OCI-LY3 (cell line): ENCODE measurements at regions not wholly inside any gene's neighbourhood (a gene's known extent, or its start where the extent isn't known, plus 50 kb on each side); places are given as distances from the start of the nearest gene placed in this dataset.

ENCODE experiments used
- EZH2phosphoT487 ChIP-seq: fragments of 200-600 bp; shearing (Covaris generic); IDR thresholded peaks from 2 replicates; pipeline ENCODE4 v1.6.1; 2018; ENCODE audit warnings: antibody characterized with exemption, mixed run types, low read depth
- TF ChIP-seq, protein P1 (sequence below): fragments of 200-600, 300-600 bp; sonication (generic); IDR thresholded peaks from 2 replicates; pipeline ENCODE4 v1.5.1; 2014; ENCODE audit warnings: antibody characterized with exemption, low read length, low read depth

DNA sequence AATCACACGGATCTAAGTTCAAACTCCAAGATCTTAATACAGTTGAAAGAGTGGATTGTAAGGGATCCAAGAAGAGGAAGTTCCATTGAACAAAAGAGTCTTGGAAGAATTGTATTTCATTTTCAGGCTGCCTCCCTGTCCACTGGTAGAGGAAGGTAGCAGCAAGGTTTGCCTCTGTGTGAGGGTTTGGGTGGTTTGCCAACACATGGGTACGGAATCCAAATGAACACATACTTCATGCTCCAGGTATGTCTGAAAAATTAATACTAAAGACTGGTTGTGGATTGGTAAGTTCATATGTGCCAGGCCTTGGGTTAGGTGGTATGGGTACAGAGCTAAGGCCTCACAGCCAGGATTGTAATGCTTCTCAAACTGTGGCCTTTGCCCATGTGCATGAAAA lies 523.6 kb upstream of the BOD1L1 start:
- TF ChIP-seq, protein P1, sequence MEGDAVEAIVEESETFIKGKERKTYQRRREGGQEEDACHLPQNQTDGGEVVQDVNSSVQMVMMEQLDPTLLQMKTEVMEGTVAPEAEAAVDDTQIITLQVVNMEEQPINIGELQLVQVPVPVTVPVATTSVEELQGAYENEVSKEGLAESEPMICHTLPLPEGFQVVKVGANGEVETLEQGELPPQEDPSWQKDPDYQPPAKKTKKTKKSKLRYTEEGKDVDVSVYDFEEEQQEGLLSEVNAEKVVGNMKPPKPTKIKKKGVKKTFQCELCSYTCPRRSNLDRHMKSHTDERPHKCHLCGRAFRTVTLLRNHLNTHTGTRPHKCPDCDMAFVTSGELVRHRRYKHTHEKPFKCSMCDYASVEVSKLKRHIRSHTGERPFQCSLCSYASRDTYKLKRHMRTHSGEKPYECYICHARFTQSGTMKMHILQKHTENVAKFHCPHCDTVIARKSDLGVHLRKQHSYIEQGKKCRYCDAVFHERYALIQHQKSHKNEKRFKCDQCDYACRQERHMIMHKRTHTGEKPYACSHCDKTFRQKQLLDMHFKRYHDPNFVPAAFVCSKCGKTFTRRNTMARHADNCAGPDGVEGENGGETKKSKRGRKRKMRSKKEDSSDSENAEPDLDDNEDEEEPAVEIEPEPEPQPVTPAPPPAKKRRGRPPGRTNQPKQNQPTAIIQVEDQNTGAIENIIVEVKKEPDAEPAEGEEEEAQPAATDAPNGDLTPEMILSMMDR: no peak
- TF ChIP-seq EZH2phosphoT487: no peak
